OCI-LY7 (cell line): ENCODE measurements at regions not wholly inside any gene's neighbourhood (a gene's known extent, or its start where the extent isn't known, plus 50 kb on each side); places are given as distances from the start of the nearest gene placed in this dataset.

Source experiments
- EZH2phosphoT487 ChIP-seq: fragments of 200-600 bp; sonication (generic); IDR thresholded peaks from 2 replicates; pipeline ENCODE4 v1.6.1; 2018; ENCODE audit warnings: low read depth, borderline replicate concordance, mild to moderate bottlenecking, mixed run types, antibody characterized with exemption, low read length, moderate library complexity, mixed read lengths
- TF ChIP-seq, protein P1 (sequence below): fragments of 200-600 bp; sonication (generic); conservative IDR thresholded peaks from 2 replicates; pipeline ENCODE4 v1.5.1; 2014; ENCODE audit warnings: mild to moderate bottlenecking, antibody characterized with exemption, low read length, moderate library complexity, mixed read lengths

DNA sequence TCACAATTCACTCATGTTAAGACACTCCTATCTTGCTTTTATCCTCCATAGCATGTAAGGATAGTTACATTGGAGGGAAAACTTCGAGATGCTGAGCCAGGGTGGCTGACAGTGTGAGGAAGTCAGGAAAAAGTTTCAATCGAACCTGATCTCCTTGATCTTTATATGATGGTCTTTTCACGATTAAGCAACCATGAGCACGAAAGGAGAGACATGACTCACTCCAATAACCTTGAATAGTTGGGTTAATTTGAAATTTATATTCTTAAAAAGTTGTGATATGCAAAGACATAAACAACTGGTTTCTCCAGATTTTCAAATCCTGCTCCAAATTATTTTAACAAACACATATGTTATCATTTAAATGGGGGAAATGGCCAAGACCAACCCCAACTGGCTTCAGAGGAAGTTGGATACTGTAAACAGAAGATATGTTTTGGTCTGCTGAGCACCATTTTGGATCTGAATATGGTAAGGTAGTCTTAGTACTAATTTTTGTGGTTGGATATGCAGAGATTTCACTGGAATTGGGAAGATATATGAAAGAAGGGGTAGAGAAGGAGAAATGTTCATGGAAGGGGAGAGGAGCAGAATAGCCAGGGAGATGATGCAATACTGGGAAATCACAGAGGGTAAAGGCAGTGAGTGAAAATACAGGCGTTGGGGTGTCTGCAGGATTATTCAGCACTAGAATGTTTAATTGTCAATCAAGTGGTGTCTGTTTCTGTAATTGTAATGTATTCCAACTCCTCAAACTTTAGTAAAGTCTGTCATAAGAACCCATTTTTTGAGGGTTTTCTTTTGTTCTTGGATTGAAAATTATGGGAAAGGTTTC lies 185.2 kb upstream of the SLC38A2 start:
- TF ChIP-seq, protein P1, sequence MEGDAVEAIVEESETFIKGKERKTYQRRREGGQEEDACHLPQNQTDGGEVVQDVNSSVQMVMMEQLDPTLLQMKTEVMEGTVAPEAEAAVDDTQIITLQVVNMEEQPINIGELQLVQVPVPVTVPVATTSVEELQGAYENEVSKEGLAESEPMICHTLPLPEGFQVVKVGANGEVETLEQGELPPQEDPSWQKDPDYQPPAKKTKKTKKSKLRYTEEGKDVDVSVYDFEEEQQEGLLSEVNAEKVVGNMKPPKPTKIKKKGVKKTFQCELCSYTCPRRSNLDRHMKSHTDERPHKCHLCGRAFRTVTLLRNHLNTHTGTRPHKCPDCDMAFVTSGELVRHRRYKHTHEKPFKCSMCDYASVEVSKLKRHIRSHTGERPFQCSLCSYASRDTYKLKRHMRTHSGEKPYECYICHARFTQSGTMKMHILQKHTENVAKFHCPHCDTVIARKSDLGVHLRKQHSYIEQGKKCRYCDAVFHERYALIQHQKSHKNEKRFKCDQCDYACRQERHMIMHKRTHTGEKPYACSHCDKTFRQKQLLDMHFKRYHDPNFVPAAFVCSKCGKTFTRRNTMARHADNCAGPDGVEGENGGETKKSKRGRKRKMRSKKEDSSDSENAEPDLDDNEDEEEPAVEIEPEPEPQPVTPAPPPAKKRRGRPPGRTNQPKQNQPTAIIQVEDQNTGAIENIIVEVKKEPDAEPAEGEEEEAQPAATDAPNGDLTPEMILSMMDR, result no peak
- no peak for TF ChIP-seq EZH2phosphoT487
